IMR-90 (cell line): ENCODE measurements at regions not wholly inside any gene's neighbourhood (a gene's known extent, or its start where the extent isn't known, plus 50 kb on each side); places are given as distances from the start of the nearest gene placed in this dataset.

Source experiments
- ATAC-seq: fragments of 200-7000 bp; cut with Tn5 transposase; 2 replicates; pipeline ENCODE4 v1.9.1; 2020; ENCODE audit warnings: low read depth, mild to moderate bottlenecking, moderate library complexity
- BruUV-seq: library from RNA; stranded (reverse); fragments of 400-500 nt; replicated peaks from 2 replicates; lab custom pipeline; 2021; lab: Mats Ljungman, UMichigan
- CTCF ChIA-PET: fragments of 300-600 bp; formaldehyde crosslinking; extraction: SDS; loops from one replicate; lab custom pipeline; 2021; ENCODE audit warnings: antibody characterized with exemption; lab: Yijun Ruan, JAX
- POLR2A ChIA-PET: fragments of 300-600 bp; sonication (Branson Sonifier 250); formaldehyde crosslinking; loops from one replicate; lab custom pipeline; 2022; ENCODE audit warnings: antibody characterized with exemption; ENCODE audit not compliant: unreplicated experiment; lab: Charles Lee
- DNase-seq: peaks from one replicate; pipeline ENCODE4 v3.0.0; 2013
- H2AFZ ChIP-seq: replicated peaks from 2 replicates; pipeline ENCODE3; 2013; ENCODE audit warnings: low read length, mild to moderate bottlenecking; ENCODE audit not compliant: poor library complexity
- H2AK5ac ChIP-seq: 2 replicates; pipeline ENCODE4 v1.6.1; 2013; ENCODE audit warnings: low read depth, low read length, inconsistent platforms
- H2AK9ac ChIP-seq: replicated peaks from 2 replicates; pipeline ENCODE3; 2013; ENCODE audit warnings: mild to moderate bottlenecking, low read depth, low read length, moderate library complexity; ENCODE audit not compliant: poor library complexity
- H2BK120ac ChIP-seq: 2 replicates; pipeline ENCODE4 v1.6.1; 2013; ENCODE audit warnings: low read depth, low read length, inconsistent platforms
- H2BK15ac ChIP-seq: 3 replicates; pipeline ENCODE4 v1.6.1; 2013; ENCODE audit warnings: low read depth, low read length, inconsistent platforms
- H2BK20ac ChIP-seq: 2 replicates; pipeline ENCODE4 v1.6.1; 2013; ENCODE audit warnings: low read depth, mild to moderate bottlenecking, inconsistent platforms, low read length, moderate library complexity
- H2BK5ac ChIP-seq: 2 replicates; pipeline ENCODE4 v1.6.1; 2013; ENCODE audit warnings: mild to moderate bottlenecking, low read depth, low read length, inconsistent platforms; ENCODE audit not compliant: poor library complexity, severe bottlenecking
- H3K14ac ChIP-seq: replicated peaks from 2 replicates; pipeline ENCODE4 v1.6.1; 2013; ENCODE audit warnings: low read depth, low read length, inconsistent platforms
- H3K18ac ChIP-seq: 2 replicates; pipeline ENCODE4 v1.6.1; 2013; ENCODE audit warnings: low read depth, low read length, control low read depth
- H3K23ac ChIP-seq: 2 replicates; pipeline ENCODE4 v1.6.1; 2013; ENCODE audit warnings: low read depth, low read length, inconsistent platforms
- H3K27ac ChIP-seq: 2 replicates; pipeline ENCODE4 v1.5.1; 2013; ENCODE audit warnings: mild to moderate bottlenecking, control low read depth, low read length; ENCODE audit not compliant: insufficient read depth
- H3K27me3 ChIP-seq: 2 replicates; pipeline ENCODE4 v1.6.1; 2013; ENCODE audit warnings: low read length; ENCODE audit not compliant: control insufficient read depth, insufficient read depth
- H3K36me3 ChIP-seq: 2 replicates; pipeline ENCODE4 v1.6.1; 2013; ENCODE audit warnings: low read length, mixed read lengths; ENCODE audit not compliant: control insufficient read depth, insufficient read depth
- H3K4ac ChIP-seq: 2 replicates; pipeline ENCODE4 v1.6.1; 2013; ENCODE audit warnings: low read depth, low read length, inconsistent platforms
- H3K4me1 ChIP-seq: 2 replicates; pipeline ENCODE4 v1.6.1; 2013; ENCODE audit warnings: low read length, mixed read lengths; ENCODE audit not compliant: control insufficient read depth, insufficient read depth
- H3K4me2 ChIP-seq: 2 replicates; pipeline ENCODE4 v1.6.1; 2013; ENCODE audit warnings: low read depth, mild to moderate bottlenecking, control low read depth, low read length, moderate library complexity
- H3K4me3 ChIP-seq: 2 replicates; pipeline ENCODE4 v1.5.1; 2013; ENCODE audit warnings: low read depth, mild to moderate bottlenecking, control low read depth, low read length, moderate library complexity; ENCODE audit not compliant: insufficient read depth
- H3K56ac ChIP-seq: 2 replicates; pipeline ENCODE4 v1.6.1; 2013; ENCODE audit warnings: low read length, inconsistent platforms; ENCODE audit not compliant: insufficient read depth; ENCODE audit errors: extremely low read depth
- H3K79me1 ChIP-seq, 2 experiments: 2 replicates each; pipeline ENCODE4 v1.6.1; 2013; ENCODE audit warnings: low read length in 2 of 2, inconsistent platforms in 1 of 2, low read depth in 1 of 2
- H3K9ac ChIP-seq: 2 replicates; pipeline ENCODE4 v1.6.1; 2013; ENCODE audit warnings: low read depth, low read length, control low read depth
- H3K9me1 ChIP-seq: 2 replicates; pipeline ENCODE4 v1.6.1; 2013; ENCODE audit warnings: low read length, inconsistent platforms; ENCODE audit not compliant: insufficient read depth
- H3K9me3 ChIP-seq: 2 replicates; pipeline ENCODE4 v1.6.1; 2013; ENCODE audit warnings: low read length; ENCODE audit not compliant: control insufficient read depth, insufficient read depth
- H4K20me1 ChIP-seq: 2 replicates; pipeline ENCODE4 v1.6.1; 2013; ENCODE audit warnings: low read length, inconsistent platforms; ENCODE audit not compliant: insufficient read depth
- H4K5ac ChIP-seq: 2 replicates; pipeline ENCODE4 v1.6.1; 2013; ENCODE audit warnings: mild to moderate bottlenecking, low read depth, low read length, control low read depth
- H4K8ac ChIP-seq, 2 experiments: 2 replicates each; pipeline ENCODE4 v1.6.1; 2013; ENCODE audit warnings: low read depth in 2 of 2, low read length in 2 of 2, control low read depth in 1 of 2, inconsistent platforms in 1 of 2
- H4K91ac ChIP-seq: 2 replicates; pipeline ENCODE4 v1.6.1; 2013; ENCODE audit warnings: low read depth, low read length, inconsistent platforms; ENCODE audit not compliant: insufficient read depth
- BHLHE40 ChIP-seq: fragments of 150-350 bp; IDR thresholded peaks from 2 replicates; pipeline ENCODE4 v1.6.1; 2016; ENCODE audit warnings: mild to moderate bottlenecking, low read depth, low read length
- MAZ ChIP-seq: IDR thresholded peaks from 2 replicates; pipeline ENCODE4 v1.6.1; 2012; ENCODE audit warnings: low read depth, mild to moderate bottlenecking, low read length, improper control_type of control experiment, moderate library complexity, borderline replicate concordance
- RAD21 ChIP-seq: IDR thresholded peaks from 2 replicates; pipeline ENCODE4 v1.6.1; 2012; ENCODE audit warnings: low read length, improper control_type of control experiment
- USF2 ChIP-seq: fragments of 150-350 bp; IDR thresholded peaks from 2 replicates; pipeline ENCODE4 v1.6.1; 2017; ENCODE audit warnings: mild to moderate bottlenecking, antibody characterized with exemption, low read length, low read depth
- WGBS, 2 experiments: methylation state at CpG; one replicate each; pipeline versions ENCODE4 v1.1.5 to v1.1.7; 2013; ENCODE audit warnings: missing lambda C conversion rate in 2 of 2; ENCODE audit not compliant: insufficient read length in 1 of 2; ENCODE audit errors: extremely low coverage in 2 of 2; 5-methylcytosine and 5-hydroxymethylcytosine counted together
- dilution Hi-C: fragments of 300-500 bp; cut with HindIII; formaldehyde crosslinking; loops from one replicate; pipeline ENCODE4 v1.14.3; 2018; ENCODE audit warnings: low sequenced_read_pairs; ENCODE audit not compliant: unreplicated experiment
- in situ Hi-C: fragments of 300-500 bp; cut with MboI; formaldehyde crosslinking; loops from 3 replicates; pipeline ENCODE4 v1.14.3; 2019; ENCODE audit warnings: low sequenced_read_pairs, inconsistent platforms, mixed read lengths
- intact Hi-C: fragments of 100-400 bp; cut with micrococcal nuclease; formaldehyde crosslinking; loops from 2 replicates; pipeline ENCODE4 v1.10.0; 2022
- TF ChIP-seq, protein P1 (sequence below): fragments of 150-350 bp; IDR thresholded peaks from 2 replicates; pipeline ENCODE4 v1.6.1; 2016; ENCODE audit warnings: low read depth, mild to moderate bottlenecking, low read length, moderate library complexity, borderline replicate concordance

- BruUV-seq: no TSS peak
- H3K9me1 ChIP-seq: no peaks in the 10 kb centered on the region
These were observed 204.2 kb upstream of the ISX start for GRCh38 chr22:34861787-34862186.

More at GRCh38 chr22:34861787-34862186, 204.2 kb upstream of the ISX start:
- no peak overlapping the region for H3K23ac ChIP-seq
- ChIA-PET CTCF (no interaction called here), POLR2A (no interaction called here)
- intact Hi-C loops: no loop called here
- no peak overlapping the region for H2AK9ac ChIP-seq
- no peak overlapping the region for H2BK15ac ChIP-seq
- no peak overlapping the region for H2BK20ac ChIP-seq
- H2BK5ac ChIP-seq: no peak overlapping the region
- no peak overlapping the region for H2BK120ac ChIP-seq
- TF ChIP-seq USF2 (no peak), BHLHE40 (no peak), MAZ (no peak), RAD21 (no peak)
- TF ChIP-seq, protein P1, sequence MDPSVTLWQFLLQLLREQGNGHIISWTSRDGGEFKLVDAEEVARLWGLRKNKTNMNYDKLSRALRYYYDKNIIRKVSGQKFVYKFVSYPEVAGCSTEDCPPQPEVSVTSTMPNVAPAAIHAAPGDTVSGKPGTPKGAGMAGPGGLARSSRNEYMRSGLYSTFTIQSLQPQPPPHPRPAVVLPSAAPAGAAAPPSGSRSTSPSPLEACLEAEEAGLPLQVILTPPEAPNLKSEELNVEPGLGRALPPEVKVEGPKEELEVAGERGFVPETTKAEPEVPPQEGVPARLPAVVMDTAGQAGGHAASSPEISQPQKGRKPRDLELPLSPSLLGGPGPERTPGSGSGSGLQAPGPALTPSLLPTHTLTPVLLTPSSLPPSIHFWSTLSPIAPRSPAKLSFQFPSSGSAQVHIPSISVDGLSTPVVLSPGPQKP: no peak
- no peaks in the 10 kb centered on the region for H3K79me1 ChIP-seq
- H2AK5ac ChIP-seq: no peak overlapping the region
- no peaks in the 10 kb centered on the region for H3K27me3 ChIP-seq
- H3K4me3 ChIP-seq: no peak overlapping the region
- H3K4me2 ChIP-seq: no peak overlapping the region
- no peak overlapping the region for H3K18ac ChIP-seq
- no peak for ATAC-seq
- no peaks in the 10 kb centered on the region for H4K20me1 ChIP-seq
- H4K91ac ChIP-seq: no peak overlapping the region
- H3K56ac ChIP-seq: no peak overlapping the region
- no peak overlapping the region for H4K5ac ChIP-seq
- no peaks in the 10 kb centered on the region for H3K36me3 ChIP-seq
- no peak overlapping the region for H4K8ac ChIP-seq
- in situ Hi-C loops: no loop called here
- H3K4me1 ChIP-seq: no peaks in the 10 kb centered on the region
- no CpG with 5 or more reads among the region's 2 CpGs for WGBS, 2 experiments
- no peak overlapping the region for H3K9ac ChIP-seq
- no peak overlapping the region for H3K4ac ChIP-seq
- DNase-seq: no peak
- dilution Hi-C loops: no loop called here
- no peak overlapping the region for H2AFZ ChIP-seq
- no peak overlapping the region for H3K14ac ChIP-seq
- H3K27ac ChIP-seq: no peak overlapping the region
- H3K9me3 ChIP-seq: peaks cover 21% of the 10 kb centered on the region
